NB4 (cell line): ENCODE measurements at regions not wholly inside any gene's neighbourhood (a gene's known extent, or its start where the extent isn't known, plus 50 kb on each side); places are given as distances from the start of the nearest gene placed in this dataset.

ENCODE experiments used
- CTCF ChIP-seq: IDR thresholded peaks from one replicate; pipeline ENCODE4 v1.5.1; 2012; ENCODE audit warnings: low read depth, low read length
- POLR2A ChIP-seq: IDR thresholded peaks from 2 replicates; pipeline ENCODE4 v1.6.1; 2011; ENCODE audit warnings: mild to moderate bottlenecking; ENCODE audit not compliant: insufficient read length; ENCODE audit errors: extremely low read depth
- TF ChIP-seq, protein P1 (sequence below): IDR thresholded peaks from 2 replicates; pipeline ENCODE4 v1.6.1; 2011; ENCODE audit warnings: low read depth, low read length

GRCh38 chr7:84757761-84758160 lies 429.1 kb downstream of the SEMA3D start:
- TF ChIP-seq POLR2A (no peak), CTCF (no peak)
- TF ChIP-seq, protein P1, sequence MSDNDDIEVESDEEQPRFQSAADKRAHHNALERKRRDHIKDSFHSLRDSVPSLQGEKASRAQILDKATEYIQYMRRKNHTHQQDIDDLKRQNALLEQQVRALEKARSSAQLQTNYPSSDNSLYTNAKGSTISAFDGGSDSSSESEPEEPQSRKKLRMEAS: no peak
